HEK293 (cell line): ENCODE measurements at regions not wholly inside any gene's neighbourhood (a gene's known extent, or its start where the extent isn't known, plus 50 kb on each side); places are given as distances from the start of the nearest gene placed in this dataset.

Experiments used
- CTCF ChIA-PET: fragments of 350-600 bp; formaldehyde crosslinking; extraction: SDS; loops from one replicate; lab custom pipeline; 2021; ENCODE audit warnings: antibody characterized with exemption; lab: Yijun Ruan, JAX
- POLR2A ChIA-PET: fragments of 300-600 bp; formaldehyde crosslinking; extraction: SDS; loops from one replicate; lab custom pipeline; 2020; ENCODE audit warnings: antibody characterized with exemption, inconsistent platforms; lab: Yijun Ruan, JAX
- H3K27ac ChIP-seq: fragments of 200-500 bp; sonication (Bioruptor generic); 2 replicates; pipeline ENCODE4 v1.5.1; 2014; ENCODE audit warnings: low read depth, low read length, control low read depth, inconsistent platforms; ENCODE audit errors: extremely low read depth
- H3K36me3 ChIP-seq, 2 experiments: fragments of 200-500 bp in 1 of 2; sonication (Bioruptor generic) in 1 of 2; 1 replicate in 1 of 2; 2 replicates in 1 of 2; pipeline ENCODE4 v1.5.1; 2014 to 2017; ENCODE audit warnings: inconsistent platforms in 2 of 2, low read length in 2 of 2; ENCODE audit not compliant: control insufficient read depth in 2 of 2, insufficient read depth in 1 of 2
- H3K4me1 ChIP-seq: fragments of 200-500 bp; sonication (Bioruptor generic); 2 replicates; pipeline ENCODE4 v1.5.1; 2014; ENCODE audit warnings: mild to moderate bottlenecking, low read length, inconsistent platforms; ENCODE audit not compliant: control insufficient read depth, insufficient read depth
- H3K4me3 ChIP-seq: 2 replicates; pipeline ENCODE4 v1.5.1; 2011; ENCODE audit warnings: low read depth, mild to moderate bottlenecking, control low read depth, low read length, moderate library complexity
- H3K9me3 ChIP-seq: fragments of 200-500 bp; sonication (Bioruptor generic); 2 replicates; pipeline ENCODE4 v1.5.1; 2014; ENCODE audit warnings: low read depth, low read length, inconsistent platforms; ENCODE audit not compliant: control insufficient read depth, insufficient read depth
- HOXC10 ChIP-seq: sonication (generic); formaldehyde crosslinking; IDR thresholded peaks from 2 replicates; pipeline ENCODE4 v1.8.1; 2023; ENCODE audit warnings: mild to moderate bottlenecking, missing genetic modification reagents
- PRDM6 ChIP-seq: fragments of 450-650 bp; formaldehyde crosslinking; IDR thresholded peaks from 2 replicates; pipeline ENCODE4 v1.5.1; 2017; ENCODE audit warnings: missing biosample characterization, missing genetic modification characterization
- RBAK ChIP-seq: fragments of 450-650 bp; formaldehyde crosslinking; IDR thresholded peaks from 2 replicates; pipeline ENCODE4 v1.5.1; 2016; ENCODE audit warnings: missing biosample characterization, missing genetic modification characterization
- SCRT1 ChIP-seq: fragments of 450-650 bp; formaldehyde crosslinking; IDR thresholded peaks from 2 replicates; pipeline ENCODE4 v1.5.1; 2016; ENCODE audit warnings: missing biosample characterization, missing genetic modification characterization, borderline replicate concordance
- TRIM28 ChIP-seq: IDR thresholded peaks from 2 replicates; pipeline ENCODE4 v1.6.1; 2011; ENCODE audit warnings: low read length, control low read depth, borderline replicate concordance
- ZBTB17 ChIP-seq: fragments of 450-650 bp; formaldehyde crosslinking; IDR thresholded peaks from 2 replicates; pipeline ENCODE4 v1.5.1; 2016; ENCODE audit warnings: missing biosample characterization, missing genetic modification characterization
- ZFHX2 ChIP-seq: fragments of 450-650 bp; formaldehyde crosslinking; conservative IDR thresholded peaks from 2 replicates; pipeline ENCODE4 v1.5.1; 2016; ENCODE audit warnings: missing biosample characterization, missing genetic modification characterization
- ZNF121 ChIP-seq: fragments of 450-650 bp; formaldehyde crosslinking; IDR thresholded peaks from 2 replicates; pipeline ENCODE4 v1.5.1; 2016; ENCODE audit warnings: missing biosample characterization, missing genetic modification characterization
- ZNF146 ChIP-seq: fragments of 450-650 bp; formaldehyde crosslinking; IDR thresholded peaks from 2 replicates; pipeline ENCODE4 v1.5.1; 2016; ENCODE audit warnings: missing biosample characterization, missing genetic modification characterization
- ZNF184 ChIP-seq: fragments of 450-650 bp; IDR thresholded peaks from 2 replicates; pipeline ENCODE4 v1.5.1; 2018; ENCODE audit warnings: missing biosample characterization, mild to moderate bottlenecking, missing genetic modification characterization
- ZNF37A ChIP-seq: fragments of 450-650 bp; IDR thresholded peaks from 2 replicates; pipeline ENCODE4 v1.5.1; 2018; ENCODE audit warnings: missing biosample characterization, missing genetic modification characterization
- ZNF391 ChIP-seq: fragments of 450-650 bp; formaldehyde crosslinking; IDR thresholded peaks from 2 replicates; pipeline ENCODE4 v1.5.1; 2016; ENCODE audit warnings: low read depth, missing biosample characterization, missing genetic modification characterization, borderline replicate concordance
- ZNF600 ChIP-seq: fragments of 450-650 bp; formaldehyde crosslinking; IDR thresholded peaks from 2 replicates; pipeline ENCODE4 v1.5.1; 2016; ENCODE audit warnings: missing biosample characterization, missing genetic modification characterization
- ZNF610 ChIP-seq: fragments of 450-650 bp; formaldehyde crosslinking; IDR thresholded peaks from 2 replicates; pipeline ENCODE4 v1.5.1; 2016; ENCODE audit warnings: missing biosample characterization, missing genetic modification characterization, borderline replicate concordance
- ZNF629 ChIP-seq: fragments of 450-650 bp; formaldehyde crosslinking; IDR thresholded peaks from 2 replicates; pipeline ENCODE4 v1.5.1; 2017; ENCODE audit warnings: missing biosample characterization, missing genetic modification characterization
- ZNF664 ChIP-seq: fragments of 450-650 bp; formaldehyde crosslinking; IDR thresholded peaks from 2 replicates; pipeline ENCODE4 v1.5.1; 2016; ENCODE audit warnings: missing biosample characterization, missing genetic modification characterization
- ZNF704 ChIP-seq: fragments of 450-650 bp; formaldehyde crosslinking; IDR thresholded peaks from 2 replicates; pipeline ENCODE4 v1.5.1; 2016; ENCODE audit warnings: missing biosample characterization, missing genetic modification characterization
- ZNF791 ChIP-seq: fragments of 450-650 bp; formaldehyde crosslinking; IDR thresholded peaks from 2 replicates; pipeline ENCODE4 v1.5.1; 2016; ENCODE audit warnings: missing biosample characterization, missing genetic modification characterization

- Histone ChIP-seq H3K4me3 (no peak overlapping the region), H3K27ac (no peak overlapping the region), H3K4me1 (no peaks in the 10 kb centered on the region), H3K9me3 (no peaks in the 10 kb centered on the region), H3K36me3 (no peaks in the 10 kb centered on the region)
- ChIA-PET POLR2A (no interaction called here), CTCF (interaction anchor here (0.6 kb wide), 1 partner anchor 12 kb away, joined by 3 read pairs; no protein-coding TSS in a partner anchor)
- no peak for TF ChIP-seq ZBTB17
- no peak for TF ChIP-seq TRIM28
- TF ChIP-seq ZNF391 = no peak
Observed at GRCh38 chr6:144644776-144645175, 359.6 kb downstream of the UTRN start.

GRCh38 chr6:144646093-144647056 is 361.2 kb downstream of the UTRN start:
- H3K27ac ChIP-seq = no peak overlapping the region
- H3K9me3 ChIP-seq = no peaks in the 10 kb centered on the region
- no peak overlapping the region for H3K4me3 ChIP-seq
- no peaks in the 10 kb centered on the region for H3K36me3 ChIP-seq
- TF ChIP-seq ZNF629 (tag by site-specific recombination) = no peak
- ChIA-PET POLR2A (no interaction called here), CTCF (interaction anchor here (0.7 kb wide), 1 partner anchor 104 kb away, joined by 3 read pairs; no protein-coding TSS in a partner anchor)
- no peaks in the 10 kb centered on the region for H3K4me1 ChIP-seq

GRCh38 chr6:144647406-144647964 is 362.4 kb downstream of the UTRN start:
- no peak overlapping the region for H3K27ac ChIP-seq
- H3K4me1 ChIP-seq = no peaks in the 10 kb centered on the region
- POLR2A ChIA-PET = no interaction called here
- CTCF ChIA-PET = interaction anchor here (0.5 kb wide), 1 partner anchor 527 kb away, joined by 3 read pairs; no protein-coding TSS in a partner anchor
- H3K9me3 ChIP-seq = no peaks in the 10 kb centered on the region
- H3K4me3 ChIP-seq = no peak overlapping the region
- H3K36me3 ChIP-seq = no peaks in the 10 kb centered on the region
- TF ChIP-seq ZFHX2 (tag by site-specific recombination) (no peak), ZNF146 (tag by site-specific recombination) (no peak), HOXC10 (no peak), ZNF791 (tag by site-specific recombination) (no peak), RBAK (no peak), ZNF184 (tag by site-specific recombination) (no peak), ZNF600 (no peak), SCRT1 (tag by site-specific recombination) (no peak), ZNF37A (tag by site-specific recombination) (no peak), ZNF704 (no peak), ZNF664 (tag by site-specific recombination) (no peak), ZNF610 (no peak)

- peak; percentile 42 for TF ChIP-seq PRDM6 (tag by site-specific recombination)
- TF ChIP-seq ZNF121 (tag by site-specific recombination) = no peak
- Histone ChIP-seq H3K36me3 (no peaks in the 10 kb centered on the region), H3K4me3 (no peak overlapping the region), H3K27ac (no peak overlapping the region), H3K9me3 (no peaks in the 10 kb centered on the region), H3K4me1 (no peaks in the 10 kb centered on the region)
- POLR2A ChIA-PET = no interaction called here
- CTCF ChIA-PET = interaction anchor here (0.5 to 1.0 kb wide), 3 partner anchors 23 to 526 kb away, joined by 3 read pairs; no protein-coding TSS in a partner anchor
Observed at GRCh38 chr6:144647971-144648651, 363.0 kb downstream of the UTRN start.
